K562 (cell line): ENCODE measurements at regions not wholly inside any gene's neighbourhood (a gene's known extent, or its start where the extent isn't known, plus 50 kb on each side); places are given as distances from the start of the nearest gene placed in this dataset.

Experiments
- ATAC-seq: fragments of 200-7000 bp; cut with Tn5 transposase; 3 replicates; pipeline ENCODE4 v1.9.1; 2020; ENCODE audit warnings: moderate library complexity
- BruUV-seq: library from RNA; stranded (reverse); fragments of 400-500 nt; replicated peaks from 2 replicates; lab custom pipeline; 2021; lab: Mats Ljungman, UMichigan
- CTCF ChIA-PET: fragments of 300-600 bp; formaldehyde crosslinking; extraction: SDS; loops from one replicate; lab custom pipeline; 2021; ENCODE audit warnings: low intra/inter-chr PET ratio; lab: Yijun Ruan, JAX
- POLR2A ChIA-PET: fragments of 300-600, 350-650 bp; sonication (Branson Sonifier 250); formaldehyde crosslinking; extraction: SDS; loops from one replicate; lab custom pipeline; 2021; ENCODE audit warnings: antibody characterized with exemption, inconsistent platforms; lab: Yijun Ruan, JAX
- DNase-seq, 4 experiments: peaks; one replicate each; pipeline versions ENCODE4 v3.0.0 to v3.0.0-alpha.2; 2011 to 2018; ENCODE audit warnings: low spot score in 3 of 4, mixed read lengths in 3 of 4; ENCODE audit errors: extremely low read depth in 1 of 4
- FAIRE-seq: peaks from 2 replicates; lab custom pipeline; 2011; peaks lifted over from hg19 to GRCh38; lab: Jason Lieb, UNC
- H2AFZ ChIP-seq: 2 replicates; pipeline ENCODE4 v1.6.0; 2011; ENCODE audit warnings: low read depth, low read length, control low read depth, inconsistent platforms
- H3K27ac ChIP-seq: fragments of 200-600 bp; 3 replicates; pipeline ENCODE4 v1.8.0; 2011; ENCODE audit warnings: low read depth, mild to moderate bottlenecking, control low read depth, inconsistent platforms, low read length, moderate library complexity, mixed read lengths; ENCODE audit errors: extremely low read depth
- H3K27me3 ChIP-seq, 2 experiments: fragments of 300-600 bp in 1 of 2; 2 replicates in 1 of 2; 3 replicates in 1 of 2; pipeline versions ENCODE4 v1.6.0 to v1.8.0; 2011; ENCODE audit warnings: inconsistent platforms in 2 of 2, low read length in 2 of 2, mild to moderate bottlenecking in 1 of 2, mixed read lengths in 1 of 2, moderate library complexity in 1 of 2; ENCODE audit not compliant: control insufficient read depth in 2 of 2, insufficient read depth in 2 of 2
- H3K36me3 ChIP-seq: fragments of 300-600 bp; 3 replicates; pipeline ENCODE4 v1.8.0; 2011; ENCODE audit warnings: mild to moderate bottlenecking, low read length, inconsistent platforms; ENCODE audit not compliant: control insufficient read depth, insufficient read depth
- H3K4me1 ChIP-seq, 2 experiments: fragments of 200-600 bp in 1 of 2; replicated peaks in 1 of 2; 2 replicates in 1 of 2; 3 replicates in 1 of 2; pipeline versions ENCODE4 v1.5.1 to v1.8.0; 2011; ENCODE audit warnings: inconsistent platforms in 2 of 2, low read length in 2 of 2, mild to moderate bottlenecking in 1 of 2, mixed read lengths in 1 of 2, moderate library complexity in 1 of 2; ENCODE audit not compliant: control insufficient read depth in 2 of 2, insufficient read depth in 2 of 2
- H3K4me2 ChIP-seq: 2 replicates; pipeline ENCODE4 v1.6.1; 2011; ENCODE audit warnings: low read length, control low read depth, inconsistent platforms, mixed read lengths; ENCODE audit not compliant: insufficient read depth
- H3K4me3 ChIP-seq: fragments of 200-600 bp; sonication (generic), shearing (Covaris generic); 2 replicates; pipeline ENCODE4 v1.5.1; 2016; ENCODE audit warnings: control low read depth, inconsistent platforms
- H3K79me2 ChIP-seq: fragments of 200-600 bp; 3 replicates; pipeline ENCODE4 v1.8.0; 2011; ENCODE audit warnings: low read length, inconsistent platforms; ENCODE audit not compliant: control insufficient read depth, insufficient read depth
- H3K9ac ChIP-seq, 2 experiments: 2 replicates each; pipeline versions ENCODE4 v1.6.0 to v1.6.1; 2011; ENCODE audit warnings: low read depth in 2 of 2, low read length in 2 of 2, control low read depth in 1 of 2, inconsistent platforms in 1 of 2, mild to moderate bottlenecking in 1 of 2, mixed read lengths in 1 of 2; ENCODE audit not compliant: insufficient read depth in 1 of 2
- H3K9me1 ChIP-seq: one replicate; pipeline ENCODE4 v1.6.0; 2011; ENCODE audit warnings: inconsistent platforms, mild to moderate bottlenecking, low read length, moderate library complexity; ENCODE audit not compliant: control insufficient read depth, insufficient read depth
- H3K9me3 ChIP-seq: replicated peaks from 2 replicates; pipeline ENCODE4 v1.5.1; 2011; ENCODE audit warnings: low read depth, low read length, inconsistent platforms; ENCODE audit not compliant: control insufficient read depth, insufficient read depth
- H4K20me1 ChIP-seq: replicated peaks from 2 replicates; pipeline ENCODE4 v1.6.1; 2011; ENCODE audit warnings: low read length, inconsistent platforms, mixed read lengths; ENCODE audit not compliant: control insufficient read depth, insufficient read depth
- CBX3 ChIP-seq, 2 experiments: IDR thresholded peaks; 1 replicate in 1 of 2; 2 replicates in 1 of 2; pipeline ENCODE4 v1.6.1; 2012; ENCODE audit warnings: inconsistent platforms in 2 of 2, low read length in 2 of 2, borderline replicate concordance in 1 of 2, control low read depth in 1 of 2
- EP300 ChIP-seq: IDR thresholded peaks from 2 replicates; pipeline ENCODE4 v1.6.1; 2012; ENCODE audit warnings: low read length, improper control_type of control experiment
- FOXA1 ChIP-seq: fragments of 450-650 bp; IDR thresholded peaks from 2 replicates; pipeline ENCODE4 v1.6.1; 2016; ENCODE audit warnings: mild to moderate bottlenecking, borderline replicate concordance
- FOXJ3 ChIP-seq: sonication (generic); formaldehyde crosslinking; IDR thresholded peaks from 2 replicates; pipeline ENCODE4 v1.4.0; 2020; ENCODE audit warnings: mild to moderate bottlenecking, missing genetic modification reagents
- FOXM1 ChIP-seq, 2 experiments: fragments of 450-650 bp in 1 of 2; sonication (generic) in 1 of 2; formaldehyde crosslinking in 1 of 2; IDR thresholded peaks; 2 replicates each; pipeline versions ENCODE4 v1.6.1 to v1.9.0; 2017 to 2022; ENCODE audit warnings: low read depth in 2 of 2, mild to moderate bottlenecking in 2 of 2, missing genetic modification reagents in 1 of 2, moderate library complexity in 1 of 2
- HDAC1 ChIP-seq, 2 experiments: fragments of 450-650 bp; IDR thresholded peaks; 2 replicates each; pipeline ENCODE4 v1.6.1; 2016 to 2017; ENCODE audit warnings: inconsistent platforms in 1 of 2, mild to moderate bottlenecking in 1 of 2, moderate library complexity in 1 of 2
- KDM1A ChIP-seq, 2 experiments: fragments of 450-650 bp; IDR thresholded peaks; 2 replicates each; pipeline ENCODE4 v1.6.1; 2016; ENCODE audit warnings: mild to moderate bottlenecking in 2 of 2
- KDM2B ChIP-seq: fragments of 250-450 bp; sonication (Bioruptor Pico); IDR thresholded peaks from 2 replicates; pipeline ENCODE4 v1.8.0; 2021; ENCODE audit warnings: mild to moderate bottlenecking, moderate library complexity
- KLF6 ChIP-seq: fragments of 250-450 bp; sonication (Bioruptor Pico); IDR thresholded peaks from 2 replicates; pipeline ENCODE4 v1.4.0; 2020; ENCODE audit warnings: mild to moderate bottlenecking, moderate library complexity, borderline replicate concordance
- NFE2 ChIP-seq: IDR thresholded peaks from 2 replicates; pipeline ENCODE4 v1.6.1; 2014; ENCODE audit warnings: antibody characterized with exemption, low read depth
- RBFOX2 ChIP-seq: fragments of 200-400 bp; formaldehyde crosslinking; IDR thresholded peaks from 2 replicates; pipeline ENCODE4 v1.6.1; 2017; ENCODE audit warnings: low read depth, mild to moderate bottlenecking, low read length, moderate library complexity
- RHOXF2B ChIP-seq: fragments of 250-450 bp; sonication (Bioruptor Pico); conservative IDR thresholded peaks from 2 replicates; pipeline ENCODE4 v1.5.1; 2021
- ZNF175 ChIP-seq: fragments of 200-800 bp; sonication (Bioruptor generic); IDR thresholded peaks from 2 replicates; pipeline ENCODE4 v1.6.1; 2016; ENCODE audit warnings: low read depth, mild to moderate bottlenecking, missing genetic modification characterization, missing compliant biosample characterization
- ZNF212 ChIP-seq: fragments of 450-650 bp; formaldehyde crosslinking; IDR thresholded peaks from 2 replicates; pipeline ENCODE4 v1.4.0; 2020; ENCODE audit warnings: mild to moderate bottlenecking
- WGBS: fragments of 100-300 bp; shearing (Covaris generic); methylation state at CpG from one replicate; pipeline ENCODE4 v1.1.6; 2016; ENCODE audit warnings: low coverage, mixed read lengths; ENCODE audit not compliant: insufficient coverage; ENCODE audit errors: missing lambda C conversion rate; 5-methylcytosine and 5-hydroxymethylcytosine counted together
- in situ Hi-C: fragments of 300-500 bp; cut with MboI; formaldehyde crosslinking; loops from 4 replicates; pipeline ENCODE4 v1.15.0; 2018; ENCODE audit warnings: inconsistent platforms, mixed read lengths
- intact Hi-C: fragments of 100-400 bp; cut with micrococcal nuclease; formaldehyde crosslinking; loops from 2 replicates; pipeline ENCODE4 v1.14.2; 2022
- TF ChIP-seq, protein P1 (sequence below): sonication (generic); formaldehyde crosslinking; IDR thresholded peaks from 2 replicates; pipeline ENCODE4 v1.8.0; 2022; ENCODE audit warnings: mild to moderate bottlenecking, missing genetic modification reagents

DNA sequence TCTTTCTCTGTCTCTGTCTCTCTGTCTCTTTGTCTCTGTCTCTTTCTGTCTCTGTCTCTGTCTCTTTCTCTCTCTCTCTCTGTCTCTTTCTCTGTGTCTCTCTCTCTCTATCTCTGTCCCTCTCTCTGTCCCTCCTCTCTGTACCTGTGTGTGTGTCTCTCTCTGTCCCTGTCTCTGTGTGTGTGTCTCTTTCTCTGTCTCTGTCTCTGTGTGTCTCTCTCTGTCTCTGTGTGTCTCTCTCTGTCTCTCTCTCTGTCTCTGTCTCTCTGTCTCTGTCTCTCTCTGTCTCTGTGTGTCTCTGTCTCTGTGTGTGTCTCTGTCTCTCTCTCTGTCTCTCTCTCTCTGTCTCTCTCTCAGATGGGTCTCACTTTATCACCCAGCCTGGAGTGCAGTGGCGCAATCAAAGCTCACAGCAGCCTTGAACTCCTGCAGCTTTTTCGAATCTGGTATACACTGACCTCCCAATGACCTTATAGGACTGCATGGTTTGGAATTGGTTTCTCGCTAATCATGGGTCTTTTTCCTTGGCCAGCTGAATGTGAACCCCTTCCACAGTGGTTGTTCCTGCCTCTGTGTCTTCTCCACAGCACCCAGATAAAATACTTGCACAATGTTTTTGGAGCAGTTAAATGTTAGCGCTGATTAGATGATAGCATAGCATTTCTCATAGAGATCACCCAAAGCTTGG, 102.6 kb upstream of the KLHL25 start:
- CTCF ChIA-PET: no interaction called here
- Histone ChIP-seq H2AFZ (no peak overlapping the region), H4K20me1 (no peaks in the 10 kb centered on the region), H3K9me3 (no peaks in the 10 kb centered on the region), H3K9ac (no peak overlapping the region), H3K4me2 (no peak overlapping the region), H3K36me3 (no peaks in the 10 kb centered on the region), H3K79me2 (no peaks in the 10 kb centered on the region), H3K27ac (no peak overlapping the region), H3K9me1 (no peaks in the 10 kb centered on the region), H3K4me3 (no peak overlapping the region), H3K27me3 (no peaks in the 10 kb centered on the region), H3K4me1 (no peaks in the 10 kb centered on the region)
- TF ChIP-seq FOXJ3 (CRISPR knock-in tag) (no peak), KDM1A (IDR thresholded peaks at IDR 0.05) (no peak), FOXA1 (no peak), NFE2 (no peak), KDM2B (CRISPR knock-in tag) (no peak), KLF6 (CRISPR knock-in tag) (no peak), ZNF212 (CRISPR knock-in tag) (no peak), FOXM1 (IDR thresholded peaks at IDR 0.05; ENCODE audit: low read depth) (no peak), FOXM1 (CRISPR knock-in tag; IDR thresholded peaks at IDR 0.05; ENCODE audit: low read depth) (no peak), EP300 (no peak), ZNF175 (no peak), RBFOX2 (no peak), CBX3 (IDR thresholded peaks at IDR 0.05; ENCODE audit: borderline replicate concordance in 1 of 2, low read length in 2 of 2) (no peak), HDAC1 (IDR thresholded peaks at IDR 0.05) (no peak), RHOXF2B (CRISPR knock-in tag) (no peak)
- TF ChIP-seq, protein P1, sequence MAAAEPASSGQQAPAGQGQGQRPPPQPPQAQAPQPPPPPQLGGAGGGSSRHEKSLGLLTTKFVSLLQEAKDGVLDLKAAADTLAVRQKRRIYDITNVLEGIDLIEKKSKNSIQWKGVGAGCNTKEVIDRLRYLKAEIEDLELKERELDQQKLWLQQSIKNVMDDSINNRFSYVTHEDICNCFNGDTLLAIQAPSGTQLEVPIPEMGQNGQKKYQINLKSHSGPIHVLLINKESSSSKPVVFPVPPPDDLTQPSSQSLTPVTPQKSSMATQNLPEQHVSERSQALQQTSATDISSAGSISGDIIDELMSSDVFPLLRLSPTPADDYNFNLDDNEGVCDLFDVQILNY (CRISPR knock-in tag): no peak
- FAIRE-seq (no peak), DNase-seq (no peak), ATAC-seq (no peak)
- POLR2A ChIA-PET: interaction anchor here (0.6 kb wide), 1 partner anchor 26 kb away, joined by 3 read pairs; no protein-coding TSS in a partner anchor
- intact Hi-C loops: no loop called here
- no TSS peak for BruUV-seq
- in situ Hi-C loops: no loop called here
- 6% methylated on average over 4 of the region's 4 CpGs for WGBS
